CD4-positive, alpha-beta T cell (primary cell): ENCODE measurements at regions not wholly inside any gene's neighbourhood (a gene's known extent, or its start where the extent isn't known, plus 50 kb on each side); places are given as distances from the start of the nearest gene placed in this dataset.

ENCODE experiments used
- ATAC-seq: fragments of 200-7000 bp; cut with Tn5 transposase; one replicate; pipeline ENCODE4 v1.10.0; 2022; ENCODE audit warnings: mild to moderate bottlenecking; ENCODE audit not compliant: poor library complexity
- CTCF ChIA-PET: fragments of 350-600 bp; sonication (Branson Sonifier 250); formaldehyde crosslinking; loops from one replicate; lab custom pipeline; 2021; ENCODE audit warnings: antibody characterized with exemption, inconsistent platforms; lab: Charles Lee
- POLR2A ChIA-PET: fragments of 350-600 bp; sonication (Branson Sonifier 250); formaldehyde crosslinking; loops from one replicate; lab custom pipeline; 2021; ENCODE audit warnings: antibody characterized with exemption, inconsistent platforms; lab: Charles Lee
- DNase-seq, 14 experiments: peaks; one replicate each; pipeline ENCODE4 v3.0.0-alpha.2; 2013 to 2020; ENCODE audit warnings: mixed read lengths in 2 of 14
- H3K27ac ChIP-seq, 2 donors: one replicate each; pipeline versions ENCODE4 v1.5.1 to v1.7.0; 2013; ENCODE audit warnings: low read length in 2 of 2, low read depth in 1 of 2, mild to moderate bottlenecking in 1 of 2
- H3K27me3 ChIP-seq, 2 experiments: 1 replicate in 1 of 2; 2 replicates in 1 of 2; pipeline versions ENCODE4 v1.6.1 to v1.7.0; 2013; ENCODE audit warnings: low read length in 2 of 2, control low read depth in 1 of 2, mild to moderate bottlenecking in 1 of 2, moderate library complexity in 1 of 2; ENCODE audit not compliant: insufficient read depth in 2 of 2, control insufficient read depth in 1 of 2
- H3K36me3 ChIP-seq: one replicate; pipeline ENCODE4 v1.6.1; 2013; ENCODE audit warnings: low read length, control low read depth; ENCODE audit not compliant: insufficient read depth
- H3K4me1 ChIP-seq: one replicate; pipeline ENCODE4 v1.6.1; 2013; ENCODE audit warnings: low read length, control low read depth; ENCODE audit not compliant: insufficient read depth
- H3K4me3 ChIP-seq: one replicate; pipeline ENCODE4 v1.5.1; 2013; ENCODE audit warnings: mild to moderate bottlenecking, low read length, moderate library complexity
- H3K9me3 ChIP-seq, 2 experiments: 1 replicate in 1 of 2; 2 replicates in 1 of 2; pipeline versions ENCODE4 v1.6.1 to v1.7.0; 2013; ENCODE audit warnings: low read length in 2 of 2, mild to moderate bottlenecking in 2 of 2, control low read depth in 1 of 2, moderate library complexity in 1 of 2; ENCODE audit not compliant: control insufficient read depth in 1 of 2, insufficient read depth in 1 of 2
- H3K27ac Mint-ChIP-seq: one replicate; pipeline ENCODE4 v1.8.0; 2020; ENCODE audit warnings: mixed read lengths
- H3K27me3 Mint-ChIP-seq: one replicate; pipeline ENCODE4 v1.8.0; 2021; ENCODE audit warnings: mixed read lengths
- H3K36me3 Mint-ChIP-seq: one replicate; pipeline ENCODE4 v1.8.0; 2021; ENCODE audit warnings: low read depth, mixed read lengths
- H3K4me1 Mint-ChIP-seq: one replicate; pipeline ENCODE4 v1.8.0; 2021; ENCODE audit warnings: low read depth, mixed read lengths
- H3K4me3 Mint-ChIP-seq: one replicate; pipeline ENCODE4 v1.8.0; 2020; ENCODE audit warnings: mild to moderate bottlenecking, mixed read lengths
- H3K9me3 Mint-ChIP-seq: one replicate; pipeline ENCODE4 v1.8.0; 2020; ENCODE audit warnings: mixed read lengths
- CTCF ChIP-seq: fragments of 200-600 bp; IDR thresholded peaks from one replicate; pipeline ENCODE4 v1.8.0; 2022; ENCODE audit warnings: antibody characterized with exemption, mild to moderate bottlenecking
- intact Hi-C, 2 experiments: fragments of 100-400 bp; cut with DNase I in 1 of 2; cut with micrococcal nuclease in 1 of 2; formaldehyde crosslinking; loops; one replicate each; pipeline versions ENCODE4 v1.15.1 to v1.9.0; 2023 to 2025; cut with DNase I, micrococcal nuclease

- Histone ChIP-seq H3K4me1 (no peaks in the 10 kb centered on the region), H3K4me3 (no peak overlapping the region), H3K27me3 (peaks cover 0 to 3% of the 10 kb centered on the region in 2 experiments), H3K27ac (no peak overlapping the region), H3K36me3 (no peaks in the 10 kb centered on the region), H3K9me3 (no peaks in the 10 kb centered on the region)
- Mint-ChIP-seq H3K36me3 (no peaks in the 10 kb centered on the region), H3K4me1 (no peaks in the 10 kb centered on the region), H3K9me3 (no peaks in the 10 kb centered on the region), H3K27me3 (peaks cover 28% of the 10 kb centered on the region), H3K27ac (no peak overlapping the region), H3K4me3 (no peak overlapping the region)
- TF ChIP-seq CTCF, result no peak
- ATAC-seq (no peak), DNase-seq (no peak)
- CTCF ChIA-PET, result no interaction called here
- POLR2A ChIA-PET, result no interaction called here
- intact Hi-C loops, result loop anchor here in 1 of 2 experiments (5.0 kb wide), 1 partner anchor 328 kb away; no protein-coding TSS in a partner anchor
Observed at GRCh38 chr3:194779729-194780224, 94.1 kb downstream of the FAM43A start.

- no peak overlapping the region for H3K27ac ChIP-seq
- ATAC-seq (no peak), DNase-seq (no peak)
- no peaks in the 10 kb centered on the region for H3K9me3 ChIP-seq
- Mint-ChIP-seq H3K27ac (no peak overlapping the region), H3K36me3 (no peaks in the 10 kb centered on the region), H3K4me3 (no peak overlapping the region), H3K9me3 (no peaks in the 10 kb centered on the region), H3K4me1 (no peaks in the 10 kb centered on the region), H3K27me3 (peaks cover 26% of the 10 kb centered on the region)
- H3K27me3 ChIP-seq, result peaks cover 0 to 3% of the 10 kb centered on the region in 2 experiments
- TF ChIP-seq CTCF, result no peak
- POLR2A ChIA-PET, result no interaction called here
- H3K4me1 ChIP-seq, result no peaks in the 10 kb centered on the region
- H3K36me3 ChIP-seq, result no peaks in the 10 kb centered on the region
- H3K4me3 ChIP-seq, result no peak overlapping the region
- intact Hi-C loops, result no loop called here
- CTCF ChIA-PET, result no interaction called here
Observed at GRCh38 chr3:194780706-194781105, 95.0 kb downstream of the FAM43A start.

- Mint-ChIP-seq H3K36me3 (no peaks in the 10 kb centered on the region), H3K9me3 (no peaks in the 10 kb centered on the region), H3K4me1 (no peaks in the 10 kb centered on the region), H3K27me3 (peaks cover 18% of the 10 kb centered on the region), H3K4me3 (no peak overlapping the region), H3K27ac (no peak overlapping the region)
- ChIA-PET CTCF (no interaction called here), POLR2A (no interaction called here)
- H3K4me1 ChIP-seq, result no peaks in the 10 kb centered on the region
- no peak for ATAC-seq
- no peaks in the 10 kb centered on the region for H3K36me3 ChIP-seq
- H3K27me3 ChIP-seq, result peaks cover 0 to 3% of the 10 kb centered on the region in 2 experiments
- intact Hi-C loops, result no loop called here
- no peak overlapping the region for H3K27ac ChIP-seq
- H3K4me3 ChIP-seq, result no peak overlapping the region
- DNase-seq, result no peak
- TF ChIP-seq CTCF, result no peak
- no peaks in the 10 kb centered on the region for H3K9me3 ChIP-seq
Observed at GRCh38 chr3:194781617-194782016, 95.9 kb downstream of the FAM43A start.
